Parathyroid adenoma (tissue), 2 donors: ENCODE measurements at regions not wholly inside any gene's neighbourhood (a gene's known extent, or its start where the extent isn't known, plus 50 kb on each side); places are given as distances from the start of the nearest gene placed in this dataset.

Source experiments
- H2AFZ ChIP-seq: fragments of 300-600 bp; sonication (generic); one replicate; pipeline ENCODE4 v1.7.0; 2017; ENCODE audit warnings: antibody characterized with exemption, mild to moderate bottlenecking
- H3K27ac ChIP-seq: fragments of 300-600 bp; sonication (generic); one replicate; pipeline ENCODE4 v1.7.0; 2017
- H3K27me3 ChIP-seq: fragments of 300-600 bp; sonication (generic); one replicate; pipeline ENCODE4 v1.7.0; 2017; ENCODE audit warnings: low read length; ENCODE audit not compliant: control insufficient read depth, insufficient read depth
- H3K36me3 ChIP-seq: fragments of 300-600 bp; sonication (generic); one replicate; pipeline ENCODE4 v1.7.0; 2017; ENCODE audit warnings: low read length; ENCODE audit not compliant: control insufficient read depth, insufficient read depth
- H3K4me1 ChIP-seq: fragments of 300-600 bp; sonication (generic); one replicate; pipeline ENCODE4 v1.7.0; 2017; ENCODE audit warnings: control low read depth
- H3K4me2 ChIP-seq: fragments of 300-600 bp; sonication (generic); one replicate; pipeline ENCODE4 v1.7.0; 2017; ENCODE audit warnings: low read length
- H3K4me3 ChIP-seq: fragments of 300-600 bp; sonication (generic); one replicate; pipeline ENCODE4 v1.7.0; 2017; ENCODE audit warnings: low read depth, low read length
- H3K79me2 ChIP-seq: fragments of 300-600 bp; sonication (generic); one replicate; pipeline ENCODE4 v1.7.0; 2017; ENCODE audit warnings: control low read depth
- H3K9ac ChIP-seq: fragments of 300-600 bp; sonication (generic); one replicate; pipeline ENCODE4 v1.7.0; 2017; ENCODE audit warnings: mild to moderate bottlenecking
- H3K9me3 ChIP-seq: fragments of 300-600 bp; sonication (generic); one replicate; pipeline ENCODE4 v1.7.0; 2017; ENCODE audit warnings: low read length; ENCODE audit not compliant: control insufficient read depth
- TF ChIP-seq, protein P1 (sequence below): fragments of 300-600 bp; sonication (generic); IDR thresholded peaks from one replicate; pipeline ENCODE4 v1.7.0; 2017; ENCODE audit warnings: antibody characterized with exemption, mild to moderate bottlenecking
- donor health status: primary hyperparathyroidism.

DNA sequence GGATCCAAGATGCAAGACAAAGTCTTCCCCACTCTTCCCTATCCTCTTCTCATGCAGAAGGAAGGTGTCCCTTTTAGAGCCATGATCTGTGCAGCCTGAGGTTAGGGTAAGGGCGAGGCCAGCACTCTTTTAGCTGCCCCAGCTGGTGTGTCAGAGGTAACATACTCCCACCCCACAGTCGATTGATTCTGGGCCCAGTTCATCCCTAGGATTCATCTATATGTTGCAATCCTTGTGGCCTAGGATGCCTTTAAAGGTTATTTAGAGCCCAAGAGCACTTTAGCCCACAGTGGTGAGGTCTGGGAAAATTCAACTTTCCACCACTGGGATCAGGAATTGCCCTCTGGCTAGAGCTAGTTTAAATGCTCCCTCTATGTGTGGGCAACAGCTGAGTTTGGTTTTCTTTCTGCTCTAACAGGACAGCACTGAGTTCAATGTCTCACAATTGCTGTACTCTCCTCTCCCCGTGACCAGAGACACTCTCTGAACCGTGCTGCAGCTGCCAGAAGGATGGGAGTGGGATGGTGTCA lies 201.3 kb upstream of the SERP2 start:
- H3K36me3 ChIP-seq, result no peaks in the 10 kb centered on the region
- no peaks in the 10 kb centered on the region for H3K79me2 ChIP-seq
- no peaks in the 10 kb centered on the region for H3K9me3 ChIP-seq
- no peaks in the 10 kb centered on the region for H3K27me3 ChIP-seq
- TF ChIP-seq, protein P1, sequence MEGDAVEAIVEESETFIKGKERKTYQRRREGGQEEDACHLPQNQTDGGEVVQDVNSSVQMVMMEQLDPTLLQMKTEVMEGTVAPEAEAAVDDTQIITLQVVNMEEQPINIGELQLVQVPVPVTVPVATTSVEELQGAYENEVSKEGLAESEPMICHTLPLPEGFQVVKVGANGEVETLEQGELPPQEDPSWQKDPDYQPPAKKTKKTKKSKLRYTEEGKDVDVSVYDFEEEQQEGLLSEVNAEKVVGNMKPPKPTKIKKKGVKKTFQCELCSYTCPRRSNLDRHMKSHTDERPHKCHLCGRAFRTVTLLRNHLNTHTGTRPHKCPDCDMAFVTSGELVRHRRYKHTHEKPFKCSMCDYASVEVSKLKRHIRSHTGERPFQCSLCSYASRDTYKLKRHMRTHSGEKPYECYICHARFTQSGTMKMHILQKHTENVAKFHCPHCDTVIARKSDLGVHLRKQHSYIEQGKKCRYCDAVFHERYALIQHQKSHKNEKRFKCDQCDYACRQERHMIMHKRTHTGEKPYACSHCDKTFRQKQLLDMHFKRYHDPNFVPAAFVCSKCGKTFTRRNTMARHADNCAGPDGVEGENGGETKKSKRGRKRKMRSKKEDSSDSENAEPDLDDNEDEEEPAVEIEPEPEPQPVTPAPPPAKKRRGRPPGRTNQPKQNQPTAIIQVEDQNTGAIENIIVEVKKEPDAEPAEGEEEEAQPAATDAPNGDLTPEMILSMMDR, result no peak
- no peaks in the 10 kb centered on the region for H3K4me1 ChIP-seq
- H3K27ac ChIP-seq, result no peak overlapping the region
- no peak overlapping the region for H3K4me2 ChIP-seq
- no peak overlapping the region for H2AFZ ChIP-seq
- H3K9ac ChIP-seq, result no peak overlapping the region
- no peak overlapping the region for H3K4me3 ChIP-seq

DNA sequence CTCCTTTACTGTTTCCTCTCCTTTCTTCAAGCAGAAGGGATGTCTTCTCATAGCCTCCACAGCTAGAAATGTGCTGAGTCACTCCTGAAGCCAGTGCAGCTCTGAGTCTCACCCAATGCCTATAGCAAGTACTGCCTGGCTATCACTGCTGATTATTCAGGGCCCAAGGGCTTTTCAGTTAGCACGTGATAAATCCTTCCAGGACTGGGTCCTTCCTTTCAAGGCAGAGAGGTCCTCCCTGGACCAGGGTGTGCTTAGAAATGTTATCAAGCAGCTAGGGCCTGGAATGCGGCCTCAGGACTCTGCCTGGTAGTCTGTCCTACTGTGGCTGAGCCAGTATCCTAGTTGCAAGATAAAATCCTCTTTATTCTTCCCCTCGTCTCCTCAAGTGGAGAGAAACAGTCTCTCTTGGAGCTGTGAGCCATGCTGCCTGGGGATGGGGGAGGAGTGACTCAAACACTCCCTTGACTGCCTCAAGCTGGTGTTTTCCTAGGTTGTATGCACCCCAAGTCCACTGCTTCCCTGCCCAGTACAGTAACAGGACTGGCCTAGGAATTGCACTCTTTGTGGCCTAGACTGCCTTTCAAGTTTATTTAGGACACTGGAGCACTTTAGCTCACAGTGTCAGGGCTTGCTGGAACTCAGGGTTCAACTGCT lies 198.7 kb upstream of the SERP2 start:
- H3K36me3 ChIP-seq, result no peaks in the 10 kb centered on the region
- H3K4me1 ChIP-seq, result no peaks in the 10 kb centered on the region
- H3K4me2 ChIP-seq, result no peak overlapping the region
- H3K27ac ChIP-seq, result no peak overlapping the region
- H2AFZ ChIP-seq, result no peak overlapping the region
- H3K4me3 ChIP-seq, result no peak overlapping the region
- H3K9ac ChIP-seq, result no peak overlapping the region
- no peaks in the 10 kb centered on the region for H3K27me3 ChIP-seq
- no peaks in the 10 kb centered on the region for H3K9me3 ChIP-seq
- no peaks in the 10 kb centered on the region for H3K79me2 ChIP-seq
- TF ChIP-seq, protein P1, result no peak

DNA sequence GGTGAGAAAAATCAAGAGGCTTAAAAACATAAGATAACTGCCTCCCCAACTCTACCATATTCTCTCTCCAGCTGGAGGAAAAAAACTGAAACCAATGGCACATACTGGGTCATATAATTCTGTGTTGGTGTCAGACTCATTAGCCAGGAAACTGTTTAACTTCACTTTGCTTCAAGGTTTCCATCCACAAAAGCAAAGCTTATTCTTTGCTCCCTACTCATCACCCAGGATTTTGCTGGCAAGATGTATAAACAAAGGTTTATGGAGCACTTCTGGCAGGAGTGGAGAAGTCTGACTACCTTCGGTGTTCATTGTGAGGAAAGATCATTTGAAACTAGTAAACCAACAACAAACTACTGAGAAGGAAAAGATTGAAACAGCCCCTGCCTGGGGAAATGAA lies 197.5 kb upstream of the SERP2 start:
- H3K79me2 ChIP-seq, result no peaks in the 10 kb centered on the region
- H3K27ac ChIP-seq, result no peak overlapping the region
- no peaks in the 10 kb centered on the region for H3K36me3 ChIP-seq
- H3K4me2 ChIP-seq, result no peak overlapping the region
- TF ChIP-seq, protein P1, result no peak
- no peak overlapping the region for H3K9ac ChIP-seq
- no peaks in the 10 kb centered on the region for H3K4me1 ChIP-seq
- H3K9me3 ChIP-seq, result no peaks in the 10 kb centered on the region
- H2AFZ ChIP-seq, result no peak overlapping the region
- no peak overlapping the region for H3K4me3 ChIP-seq
- H3K27me3 ChIP-seq, result no peaks in the 10 kb centered on the region

- H3K27me3 ChIP-seq, result no peaks in the 10 kb centered on the region
- no peak overlapping the region for H2AFZ ChIP-seq
- no peak overlapping the region for H3K9ac ChIP-seq
- TF ChIP-seq, protein P1, result no peak
- no peak overlapping the region for H3K4me2 ChIP-seq
- H3K4me3 ChIP-seq, result no peak overlapping the region
- H3K27ac ChIP-seq, result no peak overlapping the region
- no peaks in the 10 kb centered on the region for H3K9me3 ChIP-seq
- H3K79me2 ChIP-seq, result no peaks in the 10 kb centered on the region
- H3K36me3 ChIP-seq, result no peaks in the 10 kb centered on the region
- H3K4me1 ChIP-seq, result no peaks in the 10 kb centered on the region
Observed at GRCh38 chr13:44180876-44181536, 192.6 kb upstream of the SERP2 start.
